Erythroblast (primary cell): ENCODE measurements at regions not wholly inside any gene's neighbourhood (a gene's known extent, or its start where the extent isn't known, plus 50 kb on each side); places are given as distances from the start of the nearest gene placed in this dataset.

ENCODE experiments used
- GATA1 ChIP-seq: IDR thresholded peaks from 2 replicates; pipeline ENCODE4 v1.6.1; 2011; ENCODE audit warnings: low read depth, mild to moderate bottlenecking, control low read depth, low read length, moderate library complexity
- POLR2A ChIP-seq: IDR thresholded peaks from 2 replicates; pipeline ENCODE4 v1.6.1; 2011; ENCODE audit warnings: mild to moderate bottlenecking, low read length

DNA sequence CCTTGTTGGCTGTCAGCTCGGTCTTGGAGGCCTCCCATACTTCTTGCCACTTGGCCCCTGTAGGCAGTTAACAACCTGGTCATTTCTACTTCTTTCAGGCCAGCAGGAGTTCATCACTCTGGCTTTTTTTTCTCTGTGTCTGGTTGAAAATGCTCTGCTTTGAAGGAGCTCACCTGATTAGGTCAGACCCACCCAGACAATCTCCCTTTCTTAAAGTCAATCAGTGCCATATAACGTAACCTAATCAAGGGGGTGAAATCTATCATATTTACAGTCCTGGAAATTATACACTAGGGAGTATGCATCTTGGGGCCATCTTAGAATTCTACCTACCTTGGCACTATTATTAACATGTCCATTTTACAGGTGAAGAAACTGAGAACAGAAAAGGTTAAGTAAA, 155.4 kb downstream of the SREK1 start:
- TF ChIP-seq POLR2A, result no peak
- no peak for TF ChIP-seq GATA1
